Fibroblast of lung (primary cell): ENCODE measurements at regions not wholly inside any gene's neighbourhood (a gene's known extent, or its start where the extent isn't known, plus 50 kb on each side); places are given as distances from the start of the nearest gene placed in this dataset.

ENCODE experiments used
- DNase-seq, 2 donors: peaks; one replicate each; pipeline versions ENCODE4 v3.0.0 to v3.0.0-alpha.2; 2010; ENCODE audit warnings: low read depth in 2 of 2
- H2AFZ ChIP-seq: 2 replicates; pipeline ENCODE4 v1.5.1; 2012; ENCODE audit warnings: low read length, control low read depth, inconsistent platforms
- H3K27ac ChIP-seq: 2 replicates; pipeline ENCODE4 v1.5.1; 2011; ENCODE audit warnings: low read length, control low read depth; ENCODE audit not compliant: insufficient read depth
- H3K27me3 ChIP-seq: 2 replicates; pipeline ENCODE4 v1.5.1; 2011; ENCODE audit warnings: mild to moderate bottlenecking, low read length; ENCODE audit not compliant: control insufficient read depth, insufficient read depth
- H3K36me3 ChIP-seq: 2 replicates; pipeline ENCODE4 v1.5.1; 2011; ENCODE audit warnings: low read length; ENCODE audit not compliant: control insufficient read depth, insufficient read depth
- H3K4me1 ChIP-seq: 2 replicates; pipeline ENCODE4 v1.5.1; 2011; ENCODE audit warnings: low read length; ENCODE audit not compliant: control insufficient read depth, insufficient read depth; ENCODE audit errors: extremely low read depth
- H3K4me2 ChIP-seq: 2 replicates; pipeline ENCODE4 v1.5.1; 2011; ENCODE audit warnings: low read length, control low read depth; ENCODE audit not compliant: insufficient read depth; ENCODE audit errors: extremely low read depth
- H3K4me3 ChIP-seq, 4 experiments: fragments of 200-600 bp in 1 of 4; sonication (generic) in 1 of 4; replicated peaks in 1 of 4; 2 replicates each; pipeline ENCODE4 v1.5.1; 2011 to 2016; ENCODE audit warnings: low read length in 4 of 4, low read depth in 3 of 4, mild to moderate bottlenecking in 3 of 4, control low read depth in 2 of 4, inconsistent platforms in 1 of 4, mixed read lengths in 1 of 4; ENCODE audit not compliant: insufficient read depth in 1 of 4; ENCODE audit errors: control extremely low read depth in 1 of 4
- H3K79me2 ChIP-seq: 2 replicates; pipeline ENCODE4 v1.5.1; 2012; ENCODE audit warnings: mild to moderate bottlenecking, low read length, inconsistent platforms; ENCODE audit not compliant: control insufficient read depth, insufficient read depth
- H3K9ac ChIP-seq: 2 replicates; pipeline ENCODE4 v1.5.1; 2011; ENCODE audit warnings: mild to moderate bottlenecking, low read length, control low read depth; ENCODE audit not compliant: insufficient read depth
- H3K9me3 ChIP-seq: 2 replicates; pipeline ENCODE4 v1.5.1; 2012; ENCODE audit warnings: low read depth, low read length; ENCODE audit not compliant: control insufficient read depth, insufficient read depth
- H4K20me1 ChIP-seq: 2 replicates; pipeline ENCODE4 v1.5.1; 2011; ENCODE audit warnings: low read length; ENCODE audit not compliant: control insufficient read depth, insufficient read depth; ENCODE audit errors: extremely low read depth
- EZH2 ChIP-seq: IDR thresholded peaks from 2 replicates; pipeline ENCODE4 v1.5.1; 2012; ENCODE audit warnings: low read length, control low read depth, mild to moderate bottlenecking; ENCODE audit errors: missing control alignments
- TF ChIP-seq, protein P1 (sequence below), 2 donors: IDR thresholded peaks in 1 of 2; conservative IDR thresholded peaks in 1 of 2; 1 replicate in 1 of 2; 2 replicates in 1 of 2; pipeline ENCODE4 v1.5.1; 2011 to 2012; ENCODE audit warnings: low read length in 2 of 2, control low read depth in 1 of 2, inconsistent platforms in 1 of 2, low read depth in 1 of 2, mild to moderate bottlenecking in 1 of 2

- Histone ChIP-seq H3K9me3 (no peaks in the 10 kb centered on the region), H2AFZ (no peak overlapping the region), H3K27ac (no peak overlapping the region), H3K36me3 (no peaks in the 10 kb centered on the region), H3K4me3 (no peak overlapping the region), H3K4me1 (no peaks in the 10 kb centered on the region), H3K27me3 (no peaks in the 10 kb centered on the region), H3K9ac (no peak overlapping the region), H4K20me1 (no peaks in the 10 kb centered on the region), H3K79me2 (no peaks in the 10 kb centered on the region), H3K4me2 (no peak overlapping the region)
- TF ChIP-seq, protein P1, sequence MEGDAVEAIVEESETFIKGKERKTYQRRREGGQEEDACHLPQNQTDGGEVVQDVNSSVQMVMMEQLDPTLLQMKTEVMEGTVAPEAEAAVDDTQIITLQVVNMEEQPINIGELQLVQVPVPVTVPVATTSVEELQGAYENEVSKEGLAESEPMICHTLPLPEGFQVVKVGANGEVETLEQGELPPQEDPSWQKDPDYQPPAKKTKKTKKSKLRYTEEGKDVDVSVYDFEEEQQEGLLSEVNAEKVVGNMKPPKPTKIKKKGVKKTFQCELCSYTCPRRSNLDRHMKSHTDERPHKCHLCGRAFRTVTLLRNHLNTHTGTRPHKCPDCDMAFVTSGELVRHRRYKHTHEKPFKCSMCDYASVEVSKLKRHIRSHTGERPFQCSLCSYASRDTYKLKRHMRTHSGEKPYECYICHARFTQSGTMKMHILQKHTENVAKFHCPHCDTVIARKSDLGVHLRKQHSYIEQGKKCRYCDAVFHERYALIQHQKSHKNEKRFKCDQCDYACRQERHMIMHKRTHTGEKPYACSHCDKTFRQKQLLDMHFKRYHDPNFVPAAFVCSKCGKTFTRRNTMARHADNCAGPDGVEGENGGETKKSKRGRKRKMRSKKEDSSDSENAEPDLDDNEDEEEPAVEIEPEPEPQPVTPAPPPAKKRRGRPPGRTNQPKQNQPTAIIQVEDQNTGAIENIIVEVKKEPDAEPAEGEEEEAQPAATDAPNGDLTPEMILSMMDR (conservative IDR thresholded peaks at IDR 0.05 in 1 of 2, IDR thresholded peaks at IDR 0.05 in 1 of 2; ENCODE audit: low read depth in 1 of 2, low read length in 2 of 2) = no peak
- DNase-seq = no peak
These were observed 281.1 kb upstream of the ARX start for GRCh38 chrX:25296850-25297249.

DNA sequence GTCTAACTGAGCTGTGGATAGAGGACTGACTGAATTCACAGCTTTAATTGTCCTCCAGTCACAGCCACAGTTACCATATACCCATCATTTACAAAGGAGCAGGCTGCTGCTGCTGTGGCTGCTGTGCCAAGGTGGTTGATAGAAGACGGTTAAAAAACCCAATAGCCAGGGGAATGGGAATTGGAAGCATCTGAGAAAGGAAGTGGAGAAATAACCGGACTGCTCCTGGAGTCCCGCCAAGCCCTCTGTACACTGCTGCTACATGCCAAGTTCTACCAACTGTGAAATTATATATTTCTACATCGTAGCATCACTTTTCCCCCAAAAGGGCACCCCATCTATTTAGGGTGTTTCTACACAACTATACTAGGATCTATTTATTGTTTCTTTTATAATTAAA lies 279.7 kb upstream of the ARX start:
- no peak for DNase-seq
- TF ChIP-seq, protein P1 (conservative IDR thresholded peaks at IDR 0.05 in 1 of 2, IDR thresholded peaks at IDR 0.05 in 1 of 2; ENCODE audit: low read depth in 1 of 2, low read length in 2 of 2) = no peak
- TF ChIP-seq EZH2 = no peak

GRCh38 chrX:25290132-25290531 lies 274.4 kb upstream of the ARX start:
- H3K9me3 ChIP-seq = no peaks in the 10 kb centered on the region
- H2AFZ ChIP-seq = no peak overlapping the region
- no peaks in the 10 kb centered on the region for H4K20me1 ChIP-seq
- H3K27me3 ChIP-seq = no peaks in the 10 kb centered on the region
- H3K4me2 ChIP-seq = no peak overlapping the region
- H3K27ac ChIP-seq = no peak overlapping the region
- H3K36me3 ChIP-seq = no peaks in the 10 kb centered on the region
- H3K4me1 ChIP-seq = no peaks in the 10 kb centered on the region
- H3K4me3 ChIP-seq = no peak overlapping the region
- TF ChIP-seq, protein P1 (conservative IDR thresholded peaks at IDR 0.05 in 1 of 2, IDR thresholded peaks at IDR 0.05 in 1 of 2; ENCODE audit: low read depth in 1 of 2, low read length in 2 of 2) = no peak
- TF ChIP-seq EZH2 = no peak
- H3K9ac ChIP-seq = no peak overlapping the region
- no peak for DNase-seq
- H3K79me2 ChIP-seq = no peaks in the 10 kb centered on the region

More for the DNA sequence above, 279.7 kb upstream of the ARX start:
- H3K27me3 ChIP-seq = no peaks in the 10 kb centered on the region
- H4K20me1 ChIP-seq = no peaks in the 10 kb centered on the region
- no peak overlapping the region for H3K4me2 ChIP-seq
- no peaks in the 10 kb centered on the region for H3K9me3 ChIP-seq
- no peaks in the 10 kb centered on the region for H3K79me2 ChIP-seq
- H3K36me3 ChIP-seq = no peaks in the 10 kb centered on the region
- H3K4me1 ChIP-seq = no peaks in the 10 kb centered on the region
- no peak overlapping the region for H3K4me3 ChIP-seq
- no peak overlapping the region for H3K27ac ChIP-seq
- H3K9ac ChIP-seq = no peak overlapping the region
- H2AFZ ChIP-seq = no peak overlapping the region
